Stimulated activated CD4-positive, alpha-beta T cell treated with anti-CD3 and anti-CD28 coated beads, Interleukin-12 subunit alpha, Interleukin-12 subunit beta, amount 100 ng/mL, for 24 hours (primary cell): ENCODE measurements at regions not wholly inside any gene's neighbourhood (a gene's known extent, or its start where the extent isn't known, plus 50 kb on each side); places are given as distances from the start of the nearest gene placed in this dataset.

Source experiments
- DNase-seq, 2 experiments: peaks; one replicate each; pipeline ENCODE4 v3.0.0-alpha.2; 2020; ENCODE audit warnings: low read depth in 2 of 2

DNA sequence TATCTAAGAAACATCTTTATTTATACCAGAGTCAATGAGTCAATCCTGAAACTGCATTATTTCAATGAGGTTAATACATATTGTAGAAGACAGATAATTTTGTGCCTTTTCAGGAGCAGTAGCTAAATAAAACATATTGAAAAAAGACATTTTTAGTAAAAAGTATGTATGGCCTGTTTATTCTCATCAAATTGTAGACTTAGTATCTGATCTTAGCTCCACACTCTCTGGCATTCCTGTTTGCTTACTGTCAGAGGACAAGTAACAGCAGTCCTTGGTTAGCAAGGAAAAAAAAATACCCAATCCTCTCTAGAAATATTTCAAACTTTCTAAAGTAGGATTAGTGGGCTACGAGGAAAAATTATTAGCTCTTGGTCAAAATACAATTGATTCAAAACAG, 50.5 kb upstream of the GUCY1A1 start:
- no peak for DNase-seq

DNA sequence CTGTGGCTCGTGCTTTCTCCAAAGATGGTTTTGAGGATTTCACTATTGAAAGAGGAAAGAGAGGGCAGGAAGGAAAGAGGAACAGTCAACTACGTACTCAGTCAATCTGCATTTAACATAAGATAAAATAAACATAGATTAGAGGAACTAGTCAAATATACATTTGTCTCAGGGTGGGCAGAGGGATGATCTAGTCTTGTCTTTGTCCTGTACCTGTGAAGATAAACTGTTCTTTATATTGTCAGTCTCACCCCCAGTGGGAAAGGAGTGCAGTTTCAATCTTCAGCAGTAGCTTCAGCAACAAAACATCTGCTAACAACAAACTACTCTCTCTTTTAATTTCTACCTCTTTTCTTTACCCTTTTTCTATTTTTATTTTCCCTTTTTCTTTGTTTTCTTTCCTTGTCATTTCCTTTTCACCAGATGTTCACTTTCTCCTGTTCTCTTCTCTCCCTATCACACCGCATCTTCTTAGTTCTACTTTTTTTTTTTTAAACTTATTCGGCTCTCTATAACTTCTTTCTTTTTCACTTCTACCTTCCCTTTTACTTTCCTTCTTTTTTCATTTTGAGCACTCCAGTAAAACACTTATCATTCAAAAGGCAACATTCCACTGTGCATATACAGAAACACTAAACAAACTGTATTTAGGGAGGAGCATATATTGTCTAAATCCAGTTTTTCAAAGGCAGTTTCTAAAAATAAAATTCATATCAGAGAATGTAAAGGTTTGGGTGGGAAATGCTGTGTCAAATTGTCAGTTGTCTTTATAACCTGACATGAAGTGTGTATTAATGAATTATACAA, 51.4 kb upstream of the GUCY1A1 start:
- no peak for DNase-seq

DNA sequence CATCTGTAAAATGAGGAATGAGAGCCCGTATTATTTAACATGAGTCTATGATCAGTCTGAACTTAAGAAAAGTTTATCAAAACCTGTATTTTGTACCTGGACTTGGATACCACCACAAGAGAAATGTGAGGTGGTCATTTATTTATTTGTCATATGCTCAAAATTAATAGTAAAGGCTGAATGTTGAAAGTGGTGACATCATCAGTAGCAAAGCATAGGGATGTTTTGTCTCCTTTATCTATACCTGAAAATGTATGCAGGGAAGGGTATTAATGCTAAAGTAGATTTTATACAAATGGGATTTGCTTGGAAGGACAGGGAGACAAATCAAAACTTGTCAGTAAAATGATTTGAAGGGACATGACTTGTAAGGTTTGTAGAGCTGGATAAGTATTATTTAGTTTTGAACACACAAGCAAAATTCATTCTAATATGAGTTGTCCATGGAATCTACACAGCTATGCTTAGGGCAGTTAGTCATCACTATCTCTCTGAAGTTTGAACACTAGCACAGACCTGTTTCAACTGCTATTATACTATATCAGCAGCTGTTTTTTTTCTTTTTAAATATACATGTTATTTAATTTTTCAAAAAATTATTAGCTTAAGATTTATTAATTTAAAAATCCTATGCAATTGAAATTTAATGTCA, 52.4 kb upstream of the GUCY1A1 start:
- DNase-seq, result no peak

- no peak for DNase-seq
Observed at GRCh38 chr4:155612074-155612473, 54.6 kb upstream of the GUCY1A1 start.

- no peak for DNase-seq
Observed at GRCh38 chr4:155611501-155611900, 55.1 kb upstream of the GUCY1A1 start.

DNA sequence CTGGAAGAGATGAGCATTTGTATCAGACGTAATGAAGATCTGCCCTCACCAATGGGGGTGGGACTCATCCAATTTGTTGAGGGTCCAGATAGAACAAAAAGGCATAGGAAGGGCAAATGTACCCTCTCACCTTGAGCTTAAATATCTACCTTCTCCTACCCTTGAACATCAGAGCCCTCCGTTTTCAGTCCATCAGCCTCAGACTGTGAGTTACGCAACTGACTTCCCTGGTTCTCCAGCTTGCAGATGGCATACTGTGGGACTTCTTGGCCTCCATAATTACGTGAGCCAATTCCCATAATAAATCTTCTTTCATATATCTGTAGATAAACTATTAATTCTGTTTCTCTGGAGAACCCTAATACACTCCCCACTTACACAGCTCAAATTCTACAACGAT, 56.5 kb upstream of the GUCY1A1 start:
- no peak for DNase-seq

DNA sequence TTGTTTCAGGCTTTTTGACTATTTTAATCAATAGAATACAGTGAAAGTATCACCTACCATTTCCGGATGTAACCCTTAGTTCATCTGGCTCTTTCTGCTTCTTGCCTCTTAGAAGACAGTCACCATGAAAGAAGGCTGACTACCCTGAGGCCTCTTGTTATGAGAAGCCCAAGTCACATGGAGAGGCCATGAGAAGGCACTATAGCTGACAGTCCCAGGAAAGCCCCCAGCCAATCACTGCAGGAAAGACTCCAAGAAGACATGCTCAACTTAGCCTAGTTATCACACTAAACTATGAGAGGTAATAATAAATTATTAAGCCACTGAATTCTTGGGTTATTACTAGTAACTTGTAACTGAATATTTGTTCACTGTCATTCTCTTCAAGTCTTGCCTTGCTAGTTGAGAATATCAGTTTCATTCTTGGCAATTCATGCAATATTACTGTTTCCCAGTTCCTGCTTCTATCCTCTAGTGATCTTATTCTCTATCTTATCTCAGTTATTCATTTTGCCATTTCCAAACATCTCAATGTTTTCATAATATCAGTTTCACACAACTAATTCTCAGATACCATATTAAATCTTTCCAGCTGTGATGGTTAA, 57.1 kb upstream of the GUCY1A1 start:
- no peak for DNase-seq

DNA sequence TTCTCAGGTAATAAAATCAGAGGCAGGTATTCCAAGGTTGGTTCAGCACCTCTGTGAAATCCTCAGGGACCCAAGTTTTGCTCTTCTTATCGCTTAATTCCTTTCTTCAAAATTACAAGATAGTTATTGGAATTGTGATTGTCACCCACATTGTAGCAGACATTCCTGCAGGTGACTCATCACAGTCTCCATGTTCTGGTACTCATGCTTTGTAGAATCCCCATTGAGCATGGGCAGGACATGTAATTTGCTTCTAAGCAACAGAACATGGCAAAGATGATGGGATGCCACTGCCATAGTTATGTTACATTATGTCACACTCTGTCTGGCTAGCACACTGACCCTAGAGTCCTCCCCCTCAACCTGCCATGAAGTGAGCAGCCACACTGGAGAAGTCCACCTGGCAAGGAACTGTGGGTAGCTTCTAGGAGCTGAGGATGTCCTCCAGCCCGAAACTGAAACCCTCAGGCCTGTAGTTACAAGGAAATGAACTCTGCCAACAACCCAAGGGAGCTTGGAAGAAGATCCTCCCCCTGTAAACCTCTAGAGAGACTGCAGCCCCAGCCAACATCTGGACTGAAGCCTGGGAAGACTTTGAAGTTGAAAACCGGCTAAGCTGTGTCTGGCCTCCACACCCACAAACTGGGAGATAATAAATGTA, 58.3 kb upstream of the GUCY1A1 start:
- no peak for DNase-seq

DNA sequence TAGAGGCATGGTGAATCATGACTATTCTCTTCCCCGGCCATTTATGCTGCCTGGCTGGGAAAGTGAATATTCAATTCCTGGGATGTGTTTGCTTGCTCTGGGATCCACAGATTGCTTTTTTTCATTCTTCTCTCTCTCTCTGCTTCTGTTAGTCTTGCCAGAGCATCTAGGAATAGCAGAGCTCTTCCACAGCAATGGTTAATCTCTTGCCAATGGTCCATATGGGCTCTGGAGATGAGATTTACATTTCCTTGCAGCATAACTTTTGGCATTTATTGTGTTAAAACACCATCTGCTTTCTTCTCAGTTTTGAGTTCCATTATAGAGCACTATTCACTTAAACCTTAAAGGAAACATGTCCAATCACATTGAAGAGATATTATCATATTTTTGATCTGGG, 59.2 kb upstream of the GUCY1A1 start:
- no peak for DNase-seq

GRCh38 chr4:155604718-155605626, 61.7 kb upstream of the GUCY1A1 start:
- no peak for DNase-seq

DNA sequence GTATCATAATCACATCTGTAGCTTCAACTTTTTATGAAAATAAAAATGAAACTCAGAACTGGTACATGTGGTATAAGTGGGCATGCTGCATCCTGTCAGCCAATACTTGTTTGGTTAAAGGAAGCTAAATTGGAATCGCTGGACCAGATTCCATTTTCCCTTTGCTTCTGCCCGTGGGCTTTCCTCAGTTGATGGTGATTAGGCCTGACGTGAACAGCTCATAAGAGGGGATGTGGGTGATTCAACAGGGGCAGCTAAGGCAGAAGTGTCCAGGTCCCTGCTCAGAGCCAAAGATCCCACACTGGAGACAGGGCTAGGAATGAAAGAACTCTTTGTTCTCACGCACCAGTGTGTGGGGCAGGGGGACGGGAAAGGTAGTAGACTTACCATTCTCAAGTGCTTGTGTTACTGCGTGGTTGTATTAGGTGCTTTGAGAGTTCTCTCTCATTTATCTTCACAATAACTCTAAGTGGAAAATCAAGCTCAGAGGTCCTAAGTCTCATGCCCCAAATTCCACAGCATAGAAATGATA, 63.2 kb upstream of the GUCY1A1 start:
- no peak for DNase-seq

GRCh38 chr4:155602351-155603140, 64.1 kb upstream of the GUCY1A1 start:
- DNase-seq, result no peak

GRCh38 chr4:155600244-155600643, 66.4 kb upstream of the GUCY1A1 start:
- DNase-seq, result no peak

GRCh38 chr4:155599596-155599995, 67.1 kb upstream of the GUCY1A1 start:
- DNase-seq, result no peak

- DNase-seq, result no peak
Observed at GRCh38 chr4:155599085-155599484, 67.6 kb upstream of the GUCY1A1 start.

DNA sequence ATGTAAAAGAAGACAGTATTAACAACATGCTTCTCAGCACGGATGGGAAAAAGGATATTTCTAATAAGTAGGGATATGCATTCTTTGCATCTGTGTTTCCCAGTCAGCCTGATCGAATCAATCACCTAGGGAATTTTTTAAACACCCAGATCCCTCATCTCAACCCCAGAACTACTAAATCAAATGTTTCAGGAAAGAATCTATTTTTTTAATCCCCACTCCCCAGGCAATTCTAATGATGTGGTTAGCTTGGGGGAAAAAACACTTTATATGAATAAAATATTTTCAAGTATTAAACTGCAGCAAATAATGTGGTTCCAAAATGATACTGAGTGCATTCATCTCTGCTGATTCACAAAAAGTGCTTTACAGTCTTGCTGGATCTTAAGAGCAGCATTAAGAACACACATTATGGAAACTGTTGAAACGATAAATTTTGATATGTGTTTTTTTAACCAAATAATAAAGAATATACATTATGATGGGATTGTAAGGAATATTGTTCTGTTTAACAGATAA, 68.7 kb upstream of the GUCY1A1 start:
- DNase-seq, result no peak

DNA sequence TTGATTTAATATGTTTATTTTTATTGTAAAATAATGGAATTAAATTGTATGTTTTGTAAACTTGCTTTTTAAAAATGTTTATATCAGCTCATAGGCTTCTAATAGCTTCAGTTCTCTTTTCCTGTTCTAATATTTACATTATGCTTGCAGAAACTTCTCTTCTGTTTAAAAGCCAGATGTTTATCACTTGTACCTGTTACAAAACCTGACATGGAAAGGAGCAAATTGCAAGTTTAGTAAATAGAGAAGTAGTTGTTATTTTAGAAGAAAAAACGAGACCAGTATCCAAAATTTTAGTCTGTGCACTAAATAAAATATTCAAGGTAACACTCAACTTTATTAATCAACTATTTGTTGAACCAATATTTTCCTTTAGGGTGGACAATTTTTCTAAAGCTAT, 69.4 kb upstream of the GUCY1A1 start:
- no peak for DNase-seq

DNA sequence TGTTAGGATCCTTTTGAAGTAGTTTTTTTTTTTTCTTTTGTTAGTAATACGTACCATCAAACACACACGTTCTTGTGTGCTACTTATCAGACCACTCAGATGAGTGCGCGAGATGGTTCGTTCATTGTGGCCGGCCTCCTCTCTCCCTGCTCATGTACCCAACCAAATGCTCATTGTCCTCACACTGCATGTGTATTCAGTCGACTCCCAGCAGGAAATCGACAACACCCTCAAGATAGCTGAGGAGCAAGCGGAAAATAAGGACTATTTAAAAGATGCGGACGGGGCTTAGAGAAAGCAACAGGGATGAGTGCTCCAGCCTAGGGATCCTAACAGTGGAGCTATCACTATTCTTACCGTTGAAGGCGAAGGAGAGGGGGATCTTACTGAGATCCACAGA, 72.9 kb upstream of the GUCY1A1 start:
- no peak for DNase-seq

- no peak for DNase-seq
Observed at GRCh38 chr4:155592938-155593297, 73.7 kb upstream of the GUCY1A1 start.
